ENCODE measurements at regions not wholly inside any gene's neighbourhood (a gene's known extent, or its start where the extent isn't known, plus 50 kb on each side); places are given as distances from the start of the nearest gene placed in this dataset.
"Not testable (repeated sequence)": the region's sequence is repeated elsewhere in the genome, so short reads cannot be mapped to it uniquely, and the experiment has no call there.

GRCh38 chr11:44396746-44397145 lies 86.8 kb upstream of the ALX4 start:
- TF ChIP-seq CTCF (IDR thresholded peaks at IDR 0.05; ENCODE audit: borderline replicate concordance, extremely low read depth, low read length, poor library complexity, severe bottlenecking); EZH2 (IDR thresholded peaks at IDR 0.05; ENCODE audit: borderline replicate concordance, low read depth, low read length, severe bottlenecking): not testable (repeated sequence)
